Heart left ventricle (tissue), 16 donors: ENCODE measurements at regions not wholly inside any gene's neighbourhood (a gene's known extent, or its start where the extent isn't known, plus 50 kb on each side); places are given as distances from the start of the nearest gene placed in this dataset.

Source experiments
- ATAC-seq, 4 donors: fragments of 200-7000 bp; cut with Tn5 transposase; one replicate each; pipeline ENCODE4 v1.9.1; 2020 to 2022; ENCODE audit warnings: moderate library complexity in 4 of 4, mild to moderate bottlenecking in 3 of 4, moderate number of reproducible peaks in 1 of 4
- DNase-seq, 5 donors: peaks; one replicate each; pipeline ENCODE4 v3.0.0-alpha.2; 2020
- H3K27ac ChIP-seq, 12 donors: fragments of 200-600 bp; sonication (generic) in 4 of 12; one replicate each; pipeline versions ENCODE4 v1.5.0 to v1.8.0; 2016 to 2022; ENCODE audit warnings: mild to moderate bottlenecking in 2 of 12
- H3K27me3 ChIP-seq, 9 donors: fragments of 200-600 bp; sonication (generic) in 2 of 9; one replicate each; pipeline versions ENCODE4 v1.5.1 to v1.8.0; 2016 to 2022; ENCODE audit warnings: mild to moderate bottlenecking in 3 of 9
- H3K36me3 ChIP-seq, 9 donors: fragments of 200-600 bp; sonication (generic) in 2 of 9; one replicate each; pipeline versions ENCODE4 v1.5.0 to v1.8.0; 2018 to 2022; ENCODE audit warnings: mild to moderate bottlenecking in 2 of 9
- H3K4me1 ChIP-seq, 12 donors: fragments of 200-600 bp; sonication (generic) in 4 of 12; one replicate each; pipeline versions ENCODE4 v1.5.0 to v1.8.0; 2016 to 2022; ENCODE audit warnings: mild to moderate bottlenecking in 3 of 12
- H3K4me3 ChIP-seq, 12 donors: fragments of 200-600 bp; sonication (generic) in 4 of 12; one replicate each; pipeline versions ENCODE4 v1.5.0 to v1.8.0; 2017 to 2022; ENCODE audit warnings: mild to moderate bottlenecking in 9 of 12, moderate library complexity in 4 of 12
- H3K9me3 ChIP-seq, 12 donors: fragments of 200-600 bp; sonication (generic) in 4 of 12; one replicate each; pipeline versions ENCODE4 v1.5.0 to v1.8.0; 2016 to 2022; ENCODE audit warnings: mild to moderate bottlenecking in 1 of 12
- POLR2A ChIP-seq, 2 donors: fragments of 450-650 bp; IDR thresholded peaks; one replicate each; pipeline ENCODE4 v1.6.1; 2017; ENCODE audit warnings: antibody characterized with exemption in 2 of 2, mild to moderate bottlenecking in 2 of 2, moderate library complexity in 2 of 2
- WGBS, 4 donors: extraction: QIAGEN DNeasy Blood & Tissue Kit in 2 of 4; methylation state at CpG; one replicate each; pipeline versions ENCODE4 v1.1.5 to v1.1.7; 2013 to 2018; 5-methylcytosine and 5-hydroxymethylcytosine counted together
- intact Hi-C, 10 donors: fragments of 100-400 bp; cut with DNase I; formaldehyde crosslinking; loops; one replicate each; pipeline versions ENCODE4 v1.11.1 to v1.14.2; 2022
- TF ChIP-seq, protein P1 (sequence below), 12 donors: fragments of 200-600 bp; sonication (generic) in 4 of 12; IDR thresholded peaks; one replicate each; pipeline versions ENCODE4 v1.5.0 to v1.8.0; 2018 to 2022; ENCODE audit warnings: antibody characterized with exemption in 12 of 12, mild to moderate bottlenecking in 5 of 12
- donor health status: ischemic (EF 13 %, LVEDD 7.1; RV severe dilation, severe dysfunction).
- donor health status: healthy with polysubstance abuse.
- donor health status: DM: no; HTN: yes; CAD: no.
- donor health status: DM: no; HTN: no; CAD: no.
- donor health status: ischemic (EF 25% LVEDD 6.9; RV normal size, moderate dysfunction).
- donor health status: ischemic (EF 25% LVEDD 5.7; RV mildly dilated, moderate dysfunction).
- donor health status: healthy.
- donor health status: DM: yes; HTN: yes; CAD: no.
- donor health status: ischemic (EF 35%, LVEDD 5.7; RV mildly dilated, moderate dysfunction).
- donor health status: nonischemic (EF 11% LVEDD 7.7; RV severe dilation, severe dysfunction).
- donor health status: DM: yes; HTN: yes; CAD: no.
- donor health status: PGD.
- donor health status: ischemic (EF 29% LVEDD 5.4; RV normal size, mild dysfunction).
- donor health status: nonischemic (EF 23%, LVEDD 6.1; RV moderate dilation, normal function).

DNA sequence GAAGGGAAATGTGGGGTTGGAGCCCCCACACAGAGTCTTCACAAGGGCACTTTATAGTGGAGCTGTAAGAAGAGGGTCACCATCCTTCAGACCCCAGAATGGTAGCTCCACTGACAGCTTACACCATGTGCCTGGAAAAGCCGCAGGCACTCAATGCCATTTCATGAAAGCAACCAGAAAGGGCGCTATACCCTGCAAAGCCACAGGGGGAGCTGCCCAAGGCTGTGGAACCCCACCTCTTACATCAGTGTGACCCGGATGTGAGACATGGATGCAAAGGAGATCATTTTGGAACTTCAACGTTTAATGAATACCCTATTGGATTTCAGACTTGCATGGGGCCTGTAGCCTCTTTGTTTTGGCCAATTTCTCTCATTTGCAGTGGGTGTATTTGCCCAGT is 694.7 kb downstream of the CBLN2 start:
- intact Hi-C loops = no loop called here
- no peaks in the 10 kb centered on the region for H3K4me1 ChIP-seq
- no peak for ATAC-seq
- DNase-seq = no peak
- WGBS, 4 donors = 57 to 84% (median 80%) methylated on average over 4 of the region's 4 CpGs
- TF ChIP-seq POLR2A (IDR thresholded peaks at IDR 0.05) = no peak
- TF ChIP-seq, protein P1, sequence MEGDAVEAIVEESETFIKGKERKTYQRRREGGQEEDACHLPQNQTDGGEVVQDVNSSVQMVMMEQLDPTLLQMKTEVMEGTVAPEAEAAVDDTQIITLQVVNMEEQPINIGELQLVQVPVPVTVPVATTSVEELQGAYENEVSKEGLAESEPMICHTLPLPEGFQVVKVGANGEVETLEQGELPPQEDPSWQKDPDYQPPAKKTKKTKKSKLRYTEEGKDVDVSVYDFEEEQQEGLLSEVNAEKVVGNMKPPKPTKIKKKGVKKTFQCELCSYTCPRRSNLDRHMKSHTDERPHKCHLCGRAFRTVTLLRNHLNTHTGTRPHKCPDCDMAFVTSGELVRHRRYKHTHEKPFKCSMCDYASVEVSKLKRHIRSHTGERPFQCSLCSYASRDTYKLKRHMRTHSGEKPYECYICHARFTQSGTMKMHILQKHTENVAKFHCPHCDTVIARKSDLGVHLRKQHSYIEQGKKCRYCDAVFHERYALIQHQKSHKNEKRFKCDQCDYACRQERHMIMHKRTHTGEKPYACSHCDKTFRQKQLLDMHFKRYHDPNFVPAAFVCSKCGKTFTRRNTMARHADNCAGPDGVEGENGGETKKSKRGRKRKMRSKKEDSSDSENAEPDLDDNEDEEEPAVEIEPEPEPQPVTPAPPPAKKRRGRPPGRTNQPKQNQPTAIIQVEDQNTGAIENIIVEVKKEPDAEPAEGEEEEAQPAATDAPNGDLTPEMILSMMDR (IDR thresholded peaks at IDR 0.05) = peak in 1 of 12 donors; percentile 12
- H3K36me3 ChIP-seq = no peaks in the 10 kb centered on the region
- H3K4me3 ChIP-seq = no peak overlapping the region
- H3K9me3 ChIP-seq = peaks cover 0 to 6% (median 0%) of the 10 kb centered on the region in 12 donors
- no peak overlapping the region for H3K27ac ChIP-seq
- H3K27me3 ChIP-seq = no peaks in the 10 kb centered on the region

DNA sequence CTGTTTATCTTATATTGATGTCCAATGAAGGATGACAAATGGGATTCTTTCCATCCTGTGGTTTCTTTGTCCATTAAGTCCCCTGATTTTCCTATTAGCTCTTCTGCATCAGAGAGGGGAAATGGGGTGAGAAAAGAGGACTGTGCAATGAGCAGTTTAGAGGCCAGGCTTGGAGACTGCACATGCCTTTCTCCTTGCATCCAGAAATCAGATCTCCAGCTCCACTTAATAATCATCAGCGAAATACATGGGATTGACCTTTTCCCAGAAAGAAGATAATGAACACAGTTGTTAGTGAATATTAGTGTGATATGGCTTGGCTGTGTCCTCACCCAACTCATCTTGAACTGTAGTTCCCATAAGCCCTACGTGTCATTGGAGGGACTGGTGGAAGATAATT is 697.4 kb downstream of the CBLN2 start:
- WGBS, 4 donors = 63 to 77% (median 74%) methylated on average over 2 of the region's 2 CpGs
- intact Hi-C loops = no loop called here
- Histone ChIP-seq H3K27ac (no peak overlapping the region), H3K4me3 (no peak overlapping the region), H3K36me3 (no peaks in the 10 kb centered on the region), H3K9me3 (peaks cover 0 to 6% (median 0%) of the 10 kb centered on the region in 12 donors), H3K27me3 (no peaks in the 10 kb centered on the region), H3K4me1 (no peaks in the 10 kb centered on the region)
- DNase-seq (no peak), ATAC-seq (no peak)
- TF ChIP-seq, protein P1 (IDR thresholded peaks at IDR 0.05) = no peak
- no peak for TF ChIP-seq POLR2A (IDR thresholded peaks at IDR 0.05)

DNA sequence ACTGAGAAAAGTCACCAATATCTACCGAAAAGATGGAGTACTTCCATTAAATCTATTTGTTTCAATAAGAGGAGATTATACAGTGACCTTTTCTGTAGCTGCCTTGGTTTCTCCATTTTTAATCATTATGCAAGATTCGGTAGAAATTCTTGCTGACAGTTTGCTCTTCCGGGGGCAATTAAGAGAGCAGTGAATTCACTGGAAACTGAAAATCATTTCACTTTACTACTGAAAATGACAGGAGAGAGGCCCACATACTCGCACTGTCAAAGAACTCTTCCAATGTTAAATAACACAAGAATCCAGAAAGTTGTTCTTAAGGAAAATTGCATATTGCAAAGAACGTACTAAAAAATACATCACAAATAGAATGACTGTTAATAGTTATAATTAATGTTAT is 699.3 kb downstream of the CBLN2 start:
- Histone ChIP-seq H3K4me3 (no peak overlapping the region), H3K27ac (no peak overlapping the region), H3K9me3 (peaks cover 0 to 6% (median 0%) of the 10 kb centered on the region in 12 donors), H3K4me1 (no peaks in the 10 kb centered on the region), H3K27me3 (no peaks in the 10 kb centered on the region), H3K36me3 (no peaks in the 10 kb centered on the region)
- ATAC-seq (no peak), DNase-seq (no peak)
- intact Hi-C loops = no loop called here
- 63 to 79% (median 66%) methylated on average over 5 of the region's 5 CpGs for WGBS, 4 donors
- TF ChIP-seq POLR2A (IDR thresholded peaks at IDR 0.05) = no peak
- TF ChIP-seq, protein P1 (IDR thresholded peaks at IDR 0.05) = no peak

DNA sequence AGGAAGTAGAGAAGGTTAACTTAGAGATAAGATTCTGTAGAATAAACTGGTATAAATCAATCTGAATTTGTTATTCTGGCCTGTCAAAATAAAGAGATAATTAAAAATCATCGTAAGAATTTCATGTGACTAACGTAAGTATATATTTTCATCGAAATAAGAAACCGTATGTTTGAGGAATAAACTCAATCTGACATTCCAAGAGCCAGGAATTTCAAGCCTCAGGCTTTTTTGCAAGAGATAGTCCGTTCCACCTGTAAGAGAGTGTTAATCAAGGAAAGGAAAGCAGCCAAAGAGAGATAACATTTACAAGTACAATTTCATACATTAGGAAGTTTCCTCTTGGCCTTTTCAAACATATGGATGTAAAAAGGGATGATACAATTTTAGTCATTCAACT is 701.5 kb downstream of the CBLN2 start:
- Histone ChIP-seq H3K27me3 (no peaks in the 10 kb centered on the region), H3K4me3 (no peak overlapping the region), H3K9me3 (peaks cover 0 to 6% (median 0%) of the 10 kb centered on the region in 12 donors), H3K27ac (no peak overlapping the region), H3K4me1 (no peaks in the 10 kb centered on the region), H3K36me3 (no peaks in the 10 kb centered on the region)
- ATAC-seq = no peak
- TF ChIP-seq, protein P1 (IDR thresholded peaks at IDR 0.05) = no peak
- TF ChIP-seq POLR2A (IDR thresholded peaks at IDR 0.05) = no peak
- 77 to 82% (median 80%) methylated on average over 5 of the region's 5 CpGs for WGBS, 4 donors
- intact Hi-C loops = no loop called here
- DNase-seq = no peak
